ENCODE measurements at regions not wholly inside any gene's neighbourhood (a gene's known extent, or its start where the extent isn't known, plus 50 kb on each side); places are given as distances from the start of the nearest gene placed in this dataset.

DNA sequence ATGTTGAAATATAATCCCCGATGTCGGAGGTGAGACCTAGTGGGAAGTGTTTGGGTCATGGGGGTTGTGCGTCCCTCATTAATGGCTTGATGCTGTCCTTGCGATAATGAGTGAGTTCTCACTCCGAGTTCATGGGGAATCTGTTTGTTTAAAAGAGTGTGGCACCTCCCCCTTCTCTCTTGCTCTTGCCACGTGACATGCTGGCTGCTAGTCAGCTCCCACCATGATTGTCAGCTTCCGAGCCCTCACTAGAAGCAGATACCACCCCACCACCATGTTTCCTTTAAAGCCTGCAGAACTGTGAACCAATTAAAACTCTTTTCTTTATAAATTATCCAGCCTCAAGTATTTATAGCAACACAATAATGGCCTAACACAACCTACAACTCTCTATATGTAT, 166.3 kb upstream of the MBNL1 start:
- no peak for TF ChIP-seq EZH2 (optimal IDR thresholded peaks at IDR 0.05; ENCODE audit: low read depth, low read length)
- TF ChIP-seq, protein P1, sequence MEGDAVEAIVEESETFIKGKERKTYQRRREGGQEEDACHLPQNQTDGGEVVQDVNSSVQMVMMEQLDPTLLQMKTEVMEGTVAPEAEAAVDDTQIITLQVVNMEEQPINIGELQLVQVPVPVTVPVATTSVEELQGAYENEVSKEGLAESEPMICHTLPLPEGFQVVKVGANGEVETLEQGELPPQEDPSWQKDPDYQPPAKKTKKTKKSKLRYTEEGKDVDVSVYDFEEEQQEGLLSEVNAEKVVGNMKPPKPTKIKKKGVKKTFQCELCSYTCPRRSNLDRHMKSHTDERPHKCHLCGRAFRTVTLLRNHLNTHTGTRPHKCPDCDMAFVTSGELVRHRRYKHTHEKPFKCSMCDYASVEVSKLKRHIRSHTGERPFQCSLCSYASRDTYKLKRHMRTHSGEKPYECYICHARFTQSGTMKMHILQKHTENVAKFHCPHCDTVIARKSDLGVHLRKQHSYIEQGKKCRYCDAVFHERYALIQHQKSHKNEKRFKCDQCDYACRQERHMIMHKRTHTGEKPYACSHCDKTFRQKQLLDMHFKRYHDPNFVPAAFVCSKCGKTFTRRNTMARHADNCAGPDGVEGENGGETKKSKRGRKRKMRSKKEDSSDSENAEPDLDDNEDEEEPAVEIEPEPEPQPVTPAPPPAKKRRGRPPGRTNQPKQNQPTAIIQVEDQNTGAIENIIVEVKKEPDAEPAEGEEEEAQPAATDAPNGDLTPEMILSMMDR (IDR thresholded peaks at IDR 0.05; ENCODE audit: low read length): no peak

Measured in MM.1S (cell line).